NCI-H345 treated with DMSO at 0.1 percent for 48 hours (cell line): ENCODE measurements at regions not wholly inside any gene's neighbourhood (a gene's known extent, or its start where the extent isn't known, plus 50 kb on each side); places are given as distances from the start of the nearest gene placed in this dataset.
"Not testable (repeated sequence)": the region's sequence is repeated elsewhere in the genome, so short reads cannot be mapped to it uniquely, and the experiment has no call there.

Experiments
- DNase-seq: peaks from one replicate; lab custom pipeline; 2025; ENCODE audit not compliant: unreplicated experiment; lab: John Stamatoyannopoulos, UW

DNA sequence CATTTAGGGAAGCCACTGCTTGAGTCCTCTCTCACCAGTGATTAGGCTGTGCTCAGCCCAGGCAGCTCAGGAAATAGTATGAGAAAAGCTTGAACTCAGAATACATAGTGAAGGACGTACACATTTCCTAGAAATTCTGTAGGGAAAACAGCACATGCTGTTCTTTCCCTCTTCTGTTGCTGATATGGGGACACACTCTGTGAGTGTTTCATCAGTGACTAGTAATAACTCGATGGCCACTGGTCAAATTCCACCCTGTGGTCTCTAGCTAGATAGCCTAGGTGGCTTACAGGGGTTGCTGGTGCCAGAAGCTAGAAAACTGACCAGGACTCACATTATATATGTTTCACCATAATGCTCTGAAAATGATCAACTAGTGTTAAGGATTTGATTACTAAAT, 259.8 kb upstream of the SOX4 start:
- DNase-seq, result no peak

DNA sequence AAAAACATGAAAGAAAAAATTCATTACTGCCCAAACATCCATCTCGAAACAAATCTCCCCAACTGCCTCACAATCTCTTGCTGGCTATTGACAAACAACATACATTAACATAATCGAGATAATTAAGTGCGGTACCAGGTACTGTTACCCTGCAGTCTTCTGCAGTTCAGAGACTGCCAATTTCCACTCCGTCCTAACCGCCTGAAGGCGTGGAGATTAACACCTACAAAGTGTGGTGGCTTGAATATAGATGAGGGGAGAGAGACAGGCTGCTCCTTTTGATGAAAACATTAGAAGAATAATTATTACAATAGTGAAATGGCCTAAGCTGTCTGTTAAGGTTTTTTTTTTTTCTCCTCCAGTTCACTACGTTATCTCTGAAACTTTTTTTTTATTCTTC, 258.9 kb upstream of the SOX4 start:
- no peak for DNase-seq

DNA sequence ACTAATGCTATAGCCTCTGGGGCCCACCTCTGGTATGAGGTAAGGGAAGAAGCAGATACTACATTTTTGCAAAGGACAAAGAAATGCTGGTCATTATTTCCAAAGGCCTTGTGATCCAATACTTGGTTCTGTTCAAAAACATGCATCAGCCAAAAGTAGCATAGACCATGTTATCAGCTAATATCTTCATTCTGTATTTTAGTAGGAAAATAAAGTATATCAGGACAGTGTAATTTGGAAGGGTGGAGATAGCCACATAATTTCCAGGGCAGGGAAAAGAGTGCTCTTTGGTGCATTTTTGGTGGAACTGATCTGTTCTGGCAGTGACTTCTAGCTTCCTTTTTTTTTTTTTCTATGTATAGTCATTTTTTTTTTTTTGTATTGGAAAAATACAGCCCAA, 258.0 kb upstream of the SOX4 start:
- no peak for DNase-seq

DNA sequence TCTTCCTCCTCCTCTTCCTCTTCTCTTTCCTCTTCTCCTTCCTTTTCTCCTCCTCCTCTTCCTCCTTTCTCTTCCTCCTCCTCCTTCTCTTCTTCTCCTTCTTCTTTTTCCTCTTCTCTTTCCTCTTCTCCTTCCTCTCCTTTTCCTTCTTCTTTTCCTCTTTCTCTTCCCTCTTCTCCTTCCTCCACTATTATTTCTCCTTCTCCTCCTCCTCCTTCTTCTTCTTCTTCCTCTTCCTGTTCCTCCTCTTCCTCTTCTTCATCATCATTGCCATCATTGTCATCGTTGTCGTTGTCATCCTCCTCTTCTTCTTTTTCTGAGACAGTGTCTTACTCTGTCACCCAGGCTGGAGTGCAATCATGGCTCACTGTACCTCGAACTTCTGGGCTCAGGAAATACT, 256.3 kb upstream of the SOX4 start:
- no peak for DNase-seq

DNA sequence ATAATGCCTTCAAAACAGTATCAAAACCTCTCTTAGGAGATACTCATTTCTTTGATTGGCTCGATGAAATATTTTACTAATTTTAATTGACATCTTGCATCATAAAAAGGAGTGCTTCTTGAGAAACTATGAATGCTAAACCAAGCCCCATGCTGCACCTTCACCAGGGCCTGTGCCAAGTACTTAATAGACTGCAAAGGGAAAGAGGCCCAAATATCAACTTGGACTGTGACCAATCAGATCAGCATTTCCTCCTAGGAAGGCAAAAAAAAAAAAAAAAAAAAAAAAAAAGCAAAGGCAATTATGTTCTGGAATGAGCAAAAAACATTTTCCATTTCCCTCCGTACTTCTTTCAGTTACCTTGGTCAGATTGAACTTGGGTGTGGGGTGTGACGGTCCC, 253.0 kb upstream of the SOX4 start:
- DNase-seq, result no peak

DNA sequence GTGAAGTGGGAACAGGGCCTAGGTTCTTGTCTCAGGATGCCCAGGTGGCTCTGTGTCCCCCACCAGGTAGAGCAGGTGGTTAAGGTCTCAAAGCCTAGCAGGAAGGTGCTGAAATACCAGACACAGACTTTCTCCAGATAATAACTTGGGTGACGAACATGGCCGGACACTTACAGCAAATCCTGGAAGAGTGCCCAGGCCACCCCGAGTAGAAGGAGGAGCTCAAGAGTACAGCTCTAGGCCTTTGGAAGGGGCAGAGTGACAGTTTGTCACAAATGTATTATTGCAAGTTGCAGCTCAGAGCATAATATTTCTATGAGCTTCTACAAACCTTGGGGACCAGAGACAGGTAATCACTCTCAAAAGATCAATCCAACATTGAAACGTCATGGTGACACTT, 251.6 kb upstream of the SOX4 start:
- no peak for DNase-seq

DNA sequence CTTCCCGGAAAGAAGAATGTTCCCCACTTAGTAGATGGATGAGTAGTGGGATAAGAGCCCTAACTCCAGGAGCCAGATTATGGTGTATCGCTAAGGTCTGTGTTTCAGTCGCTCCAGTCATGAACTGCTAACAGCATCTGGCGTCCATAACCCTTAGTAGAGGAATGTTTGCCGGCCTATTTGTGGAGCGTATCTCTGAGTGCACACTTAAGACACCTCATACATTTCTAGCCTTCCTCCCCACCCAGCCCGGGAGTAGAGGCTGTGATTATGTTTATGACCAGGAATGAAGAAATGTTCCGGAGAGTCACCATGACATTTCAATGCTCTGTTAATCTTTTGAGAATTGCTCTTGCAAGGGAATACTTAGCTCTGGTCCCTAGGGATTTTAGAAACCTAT, 251.1 kb upstream of the SOX4 start:
- DNase-seq, result no peak

DNA sequence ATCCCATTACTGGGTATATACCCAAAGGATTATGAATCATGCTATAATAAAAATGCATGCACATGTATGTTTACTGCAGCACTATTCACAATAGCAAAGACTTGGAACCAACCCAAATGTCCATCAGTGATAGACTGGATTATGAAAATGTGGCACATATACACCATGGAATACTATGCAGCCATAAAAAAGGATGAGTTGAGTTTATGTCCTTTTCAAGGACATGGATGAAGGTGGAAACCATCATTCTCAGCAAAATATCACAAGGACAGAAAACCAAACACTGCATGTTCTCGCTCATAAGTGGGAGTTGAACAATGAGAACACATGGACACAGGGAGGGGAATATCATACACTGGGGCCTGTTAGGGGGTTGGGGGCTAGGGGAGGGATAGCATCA, 247.8 kb upstream of the SOX4 start:
- DNase-seq, result not testable (repeated sequence)

DNA sequence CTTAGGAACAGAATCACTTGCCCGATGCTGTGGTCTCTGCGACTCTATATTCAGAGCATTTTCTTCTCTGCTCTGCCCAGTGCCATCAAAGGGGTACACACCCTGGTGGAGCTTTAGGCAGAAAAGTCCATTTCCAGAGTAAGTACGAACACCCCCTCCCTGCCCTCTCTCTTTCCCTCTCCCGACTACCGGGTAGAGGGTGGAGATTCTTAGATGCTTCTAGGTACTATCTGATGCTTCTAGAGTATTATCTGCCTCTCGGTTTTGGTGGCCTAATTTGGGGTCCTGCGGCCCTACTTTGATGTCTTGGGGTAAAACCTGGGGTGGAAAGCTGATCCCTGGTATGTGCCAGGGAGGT, 245.4 kb upstream of the SOX4 start:
- no peak for DNase-seq

DNA sequence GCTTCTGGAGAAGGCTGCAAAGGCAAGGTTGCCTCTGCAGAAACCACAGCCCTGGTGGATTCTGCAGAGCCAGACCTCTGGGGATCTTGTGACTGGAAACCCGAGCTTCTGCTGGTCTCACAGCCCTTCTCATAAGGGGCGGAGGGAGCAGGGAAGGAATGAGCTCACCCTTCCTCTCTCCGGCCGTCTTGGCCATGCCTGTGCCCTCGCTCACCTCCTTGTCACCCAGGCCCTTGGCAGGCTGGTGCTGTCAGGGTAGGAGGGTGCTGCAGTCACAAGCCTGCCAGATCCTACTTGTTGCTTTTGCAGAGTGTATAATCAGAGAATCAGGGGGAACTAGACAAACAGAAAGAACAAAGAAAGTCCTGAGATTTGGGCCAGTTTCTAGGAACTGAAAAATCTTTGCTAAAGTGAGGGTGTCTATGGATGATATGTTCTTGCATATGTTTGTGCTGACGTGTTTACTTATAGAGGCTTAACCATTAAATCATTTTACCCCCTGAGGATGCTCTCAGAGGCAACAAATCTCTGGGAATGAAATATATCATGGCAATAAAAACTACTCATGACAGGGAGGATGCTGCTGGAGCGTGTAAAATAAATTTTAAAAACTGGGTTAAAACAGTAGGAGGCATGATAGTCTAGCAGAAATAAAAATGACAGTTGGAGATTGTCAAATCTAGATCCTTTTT, 244.9 kb upstream of the SOX4 start:
- no peak for DNase-seq

DNA sequence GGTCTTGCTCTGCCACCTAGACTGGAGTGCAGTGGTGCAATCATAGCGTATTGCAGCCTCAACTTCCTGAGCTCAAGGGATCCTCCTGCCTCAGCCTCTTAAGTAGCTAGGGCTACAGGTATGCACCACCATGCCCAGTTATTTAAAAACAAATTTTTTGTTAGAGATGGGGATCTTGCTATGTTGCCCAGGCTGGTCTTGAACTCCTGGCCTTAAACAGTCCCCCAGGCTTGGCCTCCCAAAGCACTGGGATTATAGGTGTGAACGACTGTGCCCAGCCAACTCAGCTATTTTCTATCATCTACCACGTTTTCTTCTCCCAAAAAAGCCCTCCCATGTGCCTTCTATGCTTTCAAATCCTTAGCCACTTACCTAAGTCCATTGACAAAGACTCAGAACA, 243.7 kb upstream of the SOX4 start:
- DNase-seq, result no peak

DNA sequence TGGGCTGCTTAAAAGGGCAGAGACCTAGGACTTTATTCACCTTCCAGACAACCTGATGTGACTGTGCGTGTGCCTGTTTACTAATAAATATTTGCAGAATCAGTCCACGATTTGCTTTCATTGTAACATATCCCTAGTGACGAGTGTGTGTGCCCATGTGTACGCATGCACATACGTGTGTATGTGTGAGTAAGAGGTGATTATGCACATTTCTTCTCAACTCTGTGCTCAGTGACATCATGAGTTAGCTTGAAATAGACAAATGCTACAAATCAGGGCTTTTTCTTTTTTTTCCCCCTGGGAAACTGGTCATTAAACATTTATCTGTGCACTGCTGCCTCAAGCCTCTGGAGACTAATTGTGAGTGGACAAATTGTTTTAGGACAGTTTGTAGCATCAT, 242.6 kb upstream of the SOX4 start:
- DNase-seq, result no peak

DNA sequence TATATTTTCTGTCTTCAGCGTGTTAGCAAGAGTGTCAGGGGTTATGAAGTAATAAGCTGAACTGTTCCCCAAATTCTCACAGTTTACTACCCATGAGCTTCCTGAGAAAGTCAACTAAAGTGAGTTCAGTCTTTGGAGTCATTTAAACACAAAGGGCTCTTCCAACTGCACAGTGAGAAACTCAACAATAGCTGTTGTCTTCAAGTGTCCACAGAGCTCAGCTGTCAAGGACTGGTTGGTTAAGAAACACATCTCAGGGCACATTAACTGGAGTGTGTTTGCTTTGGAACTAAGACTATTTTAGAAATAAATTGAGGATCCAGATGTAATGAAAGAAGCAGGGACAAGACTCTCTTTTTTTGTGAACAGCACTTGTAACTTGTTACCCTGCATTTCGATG, 241.4 kb upstream of the SOX4 start:
- DNase-seq, result no peak

DNA sequence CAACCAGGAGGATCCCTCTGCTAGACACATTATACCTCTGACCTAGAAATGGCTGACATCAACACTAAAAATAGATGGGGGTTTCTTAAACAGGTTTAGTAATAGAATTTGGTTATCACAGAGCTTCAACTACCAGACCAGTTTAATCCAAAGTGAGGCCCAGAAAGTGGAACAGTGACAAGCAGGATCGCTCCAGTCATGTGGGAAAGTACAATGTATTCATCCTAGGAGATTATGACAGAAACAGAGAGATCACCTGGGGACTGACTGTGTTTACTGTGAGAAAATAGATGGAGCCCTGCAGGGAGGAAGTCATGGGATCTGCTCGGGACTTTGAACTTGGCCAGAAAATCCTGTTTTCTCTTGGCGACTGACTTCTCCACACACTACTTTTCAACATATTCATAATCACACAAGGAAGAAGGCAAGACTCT, 238.7 kb upstream of the SOX4 start:
- DNase-seq, result peak; percentile 30

DNA sequence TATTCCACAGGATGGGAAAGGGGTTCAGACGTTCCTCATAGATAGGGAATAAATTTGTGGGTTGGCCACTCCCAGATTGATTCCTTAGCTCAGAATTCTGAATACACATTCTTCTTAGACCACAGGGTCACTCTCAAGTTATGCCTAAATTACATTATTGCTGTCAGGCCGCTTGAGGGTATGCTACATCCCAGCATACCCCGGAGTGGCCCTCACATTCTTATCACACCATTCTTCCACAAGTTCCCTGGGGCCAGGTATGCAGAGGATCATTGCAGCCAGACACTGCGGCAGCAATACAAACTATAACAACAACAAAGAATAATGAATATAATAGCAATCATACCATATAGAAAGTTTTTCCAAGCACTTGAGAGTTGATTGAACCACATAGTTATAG, 237.9 kb upstream of the SOX4 start:
- no peak for DNase-seq

DNA sequence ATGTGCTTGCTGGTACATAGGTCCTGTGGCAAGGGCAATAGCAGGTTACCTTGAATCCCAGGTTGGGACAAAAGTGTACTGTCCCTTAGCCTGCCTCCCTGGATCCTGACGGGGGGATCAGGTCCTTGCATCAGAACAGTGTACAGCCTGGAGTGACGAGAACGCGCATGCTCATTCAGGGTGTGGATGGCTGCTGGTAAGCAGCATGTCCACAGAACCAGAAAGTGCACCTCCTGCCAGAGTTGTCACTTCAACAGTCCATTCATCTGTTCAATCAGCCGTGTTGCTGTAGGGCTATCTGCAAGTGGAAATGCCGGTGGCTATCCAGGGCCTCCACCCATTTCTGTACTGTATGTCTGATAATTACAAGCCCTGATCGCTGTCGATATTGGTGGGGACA, 236.3 kb upstream of the SOX4 start:
- DNase-seq, result no peak

DNA sequence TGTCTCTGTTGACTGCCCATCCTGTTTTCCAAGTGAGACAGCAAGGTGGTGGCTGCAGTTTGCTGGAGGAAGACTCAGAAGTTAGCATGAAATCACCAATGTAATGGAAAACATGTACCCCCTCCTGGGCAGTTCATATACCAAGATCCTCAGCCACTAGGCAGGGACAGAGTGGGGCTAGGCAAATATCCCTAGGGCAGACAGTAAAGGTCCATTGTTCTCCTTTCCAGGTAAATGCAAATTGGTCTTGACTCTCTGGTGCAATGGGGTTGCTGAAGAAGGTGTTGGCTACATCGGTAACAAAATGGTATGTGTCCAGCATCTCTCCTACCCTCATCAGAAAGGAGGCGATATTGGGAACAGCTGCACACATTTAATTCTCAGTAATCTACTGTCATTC, 233.6 kb upstream of the SOX4 start:
- DNase-seq, result no peak

DNA sequence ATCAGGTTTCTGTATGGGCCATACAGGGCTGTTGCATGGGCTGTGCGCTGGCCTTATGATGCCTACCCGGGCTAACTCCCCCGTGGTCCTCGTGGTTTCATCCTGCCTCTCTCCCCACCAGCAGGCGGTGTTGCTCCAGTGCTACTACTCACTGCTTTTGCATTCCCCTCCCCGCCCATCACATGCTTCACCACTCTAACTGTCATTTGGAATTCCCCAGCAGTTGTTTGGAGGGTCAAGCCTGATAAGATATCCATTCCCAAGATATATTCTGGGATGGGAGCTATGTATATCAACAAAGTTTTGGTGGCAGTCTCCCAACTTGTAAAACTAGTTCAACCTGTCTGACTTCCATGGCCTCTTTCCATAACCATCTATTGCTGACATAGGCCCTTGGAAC, 233.2 kb upstream of the SOX4 start:
- no peak for DNase-seq

DNA sequence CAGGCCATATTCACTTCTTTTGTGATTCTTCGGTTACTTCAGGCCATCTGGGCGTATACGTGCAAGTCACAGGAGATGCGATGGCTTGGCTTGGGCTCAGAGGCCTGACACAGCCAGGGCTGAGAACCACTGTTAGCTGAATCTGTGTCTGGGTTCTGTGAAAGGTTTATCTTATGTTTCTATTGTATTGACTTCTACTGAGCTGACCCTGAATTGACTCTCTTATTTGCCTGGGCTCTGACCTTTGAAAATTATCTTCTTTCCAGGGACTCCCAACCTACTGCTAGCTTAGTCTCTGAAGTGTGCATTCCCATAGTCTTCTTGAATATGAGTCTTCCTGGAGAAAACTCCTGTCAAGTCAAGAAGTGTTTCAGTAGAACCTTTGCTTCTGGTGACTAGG, 226.4 kb upstream of the SOX4 start:
- DNase-seq, result no peak

DNA sequence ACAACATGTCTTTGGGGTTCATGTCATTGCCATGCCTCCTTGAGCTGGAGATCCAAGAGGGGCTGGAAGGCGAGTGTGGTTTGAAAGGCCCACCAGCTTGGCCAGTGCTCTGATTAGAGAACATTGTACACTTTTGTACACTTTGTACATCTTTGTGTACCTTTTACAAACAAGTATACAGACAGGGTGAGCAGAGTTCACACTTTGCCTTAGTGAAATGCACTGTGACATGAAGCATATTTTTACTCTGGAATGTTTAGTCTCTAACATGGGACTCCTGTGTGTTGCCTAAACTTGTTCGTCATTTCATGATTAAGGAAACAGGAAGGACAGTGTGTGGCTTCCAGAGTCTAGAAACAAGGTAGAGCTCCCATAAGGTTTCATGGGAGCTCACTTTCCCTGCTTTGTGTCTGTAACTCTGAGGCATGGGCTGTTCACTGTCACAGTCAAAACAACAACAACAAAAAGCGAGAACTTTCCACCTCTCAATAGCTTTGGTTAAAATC, 225.8 kb upstream of the SOX4 start:
- DNase-seq, result no peak

DNA sequence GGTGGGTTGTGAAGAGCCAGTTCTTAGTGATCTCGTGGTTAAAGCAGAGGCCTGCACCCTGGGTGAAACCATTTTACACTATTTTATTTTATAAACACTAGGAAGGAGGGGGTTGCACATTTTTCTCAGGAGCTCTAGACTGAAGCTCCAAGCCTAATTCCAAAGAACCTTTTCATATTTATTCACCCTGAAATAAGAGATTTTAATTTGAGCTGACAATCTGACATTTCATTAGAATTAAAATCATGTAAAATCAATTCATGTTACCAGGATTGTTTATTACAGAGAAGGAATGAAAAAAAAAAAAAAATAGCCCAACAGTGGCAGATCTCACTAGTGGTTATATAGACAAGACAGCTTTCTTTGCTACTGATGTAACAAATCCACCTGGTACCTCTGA, 222.5 kb upstream of the SOX4 start:
- no peak for DNase-seq

DNA sequence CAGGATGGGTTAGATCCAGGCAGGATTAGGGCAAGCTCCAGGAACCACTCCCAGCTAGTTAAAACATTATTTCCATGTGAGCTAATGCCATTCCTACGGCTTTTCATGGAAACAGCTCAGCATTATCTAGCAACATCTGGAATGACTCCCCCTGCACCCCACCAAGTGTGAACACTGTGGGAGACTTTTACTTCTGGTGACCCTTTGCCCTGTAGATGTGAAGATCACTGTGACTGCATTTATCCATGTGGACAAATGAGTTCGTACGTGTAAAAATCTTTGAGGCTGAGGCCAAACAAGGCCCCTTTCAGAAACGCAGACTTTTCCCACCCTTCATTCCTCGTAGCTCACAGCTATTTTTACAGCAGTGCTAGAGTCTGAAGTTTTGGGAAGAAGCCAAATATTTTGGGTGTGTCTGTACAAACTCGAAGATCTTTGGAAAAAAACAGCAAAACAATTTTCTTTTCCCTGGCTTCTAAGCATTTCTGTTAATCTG, 221.8 kb upstream of the SOX4 start:
- DNase-seq, result no peak
